ENCODE measurements at regions not wholly inside any gene's neighbourhood (a gene's known extent, or its start where the extent isn't known, plus 50 kb on each side); places are given as distances from the start of the nearest gene placed in this dataset.
A peak's percentile ranks its signal among the peaks of the same experiment; 100 is the strongest.

DNA sequence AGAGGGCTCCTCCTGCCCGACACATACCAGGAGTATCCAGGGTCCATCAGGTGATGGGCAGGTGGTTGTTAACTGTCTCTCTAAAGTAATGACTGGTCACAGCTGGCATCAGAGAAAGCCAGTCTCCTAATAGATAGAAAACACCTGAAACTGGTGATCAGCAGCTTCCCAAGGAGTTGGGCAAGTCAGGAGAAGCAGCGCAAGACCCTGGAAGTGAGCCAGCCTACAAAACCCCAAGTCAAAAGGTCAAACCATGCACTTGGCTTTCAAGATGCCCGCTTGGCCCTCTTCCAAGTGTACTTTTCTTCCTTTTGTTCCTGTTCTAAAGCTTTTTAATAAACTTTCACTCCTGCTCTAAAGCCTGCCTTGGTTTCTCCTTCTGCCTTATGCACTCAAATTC, 815.2 kb downstream of the DCDC2C start:
- no peak for DNase-seq

GRCh38 chr2:4522498-4523421, 819.4 kb downstream of the DCDC2C start:
- DNase-seq = no peak

GRCh38 chr2:4527416-4527815, 824.0 kb downstream of the DCDC2C start:
- DNase-seq = no peak

DNA sequence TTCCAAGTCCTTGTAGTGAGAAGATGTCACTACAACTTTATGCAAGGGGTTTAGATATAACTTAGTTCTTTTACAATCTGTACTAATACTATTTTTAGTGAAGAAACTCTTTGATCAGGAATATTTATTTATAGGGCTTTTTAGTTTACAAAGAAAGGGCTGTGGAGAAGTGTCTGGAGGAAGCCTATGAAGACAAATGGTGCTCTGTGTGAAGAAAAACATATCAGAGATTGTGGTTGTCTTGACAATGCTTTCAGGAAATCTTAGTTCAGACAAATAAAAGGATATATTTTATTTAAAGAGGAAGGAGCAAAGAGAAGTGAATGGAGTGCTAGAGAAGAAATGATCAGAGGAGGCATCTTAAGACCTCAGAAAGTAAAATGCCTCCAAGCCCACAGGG, 824.9 kb downstream of the DCDC2C start:
- DNase-seq = no peak

GRCh38 chr2:4528773-4529172, 825.4 kb downstream of the DCDC2C start:
- DNase-seq = no peak

DNA sequence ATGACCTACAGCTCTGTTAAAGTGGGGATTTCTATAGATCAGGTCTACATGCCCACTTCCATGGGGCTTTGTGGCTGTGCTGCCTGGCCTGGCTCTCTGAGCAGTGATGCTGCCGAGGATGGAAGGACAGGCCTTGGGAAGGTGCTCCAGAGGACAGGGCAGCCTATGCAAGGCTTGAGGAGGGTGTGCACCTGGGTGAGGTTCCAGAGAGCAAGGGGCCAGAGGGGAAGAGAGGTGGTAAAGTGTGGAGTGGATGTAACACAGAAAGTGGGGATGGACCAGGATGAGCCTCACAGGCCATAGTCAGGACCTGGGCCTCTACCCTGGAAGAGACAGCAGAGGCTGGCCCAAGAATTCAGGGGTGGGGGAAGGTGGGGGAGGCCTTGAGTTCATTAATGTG, 826.4 kb downstream of the DCDC2C start:
- DNase-seq = no peak

DNA sequence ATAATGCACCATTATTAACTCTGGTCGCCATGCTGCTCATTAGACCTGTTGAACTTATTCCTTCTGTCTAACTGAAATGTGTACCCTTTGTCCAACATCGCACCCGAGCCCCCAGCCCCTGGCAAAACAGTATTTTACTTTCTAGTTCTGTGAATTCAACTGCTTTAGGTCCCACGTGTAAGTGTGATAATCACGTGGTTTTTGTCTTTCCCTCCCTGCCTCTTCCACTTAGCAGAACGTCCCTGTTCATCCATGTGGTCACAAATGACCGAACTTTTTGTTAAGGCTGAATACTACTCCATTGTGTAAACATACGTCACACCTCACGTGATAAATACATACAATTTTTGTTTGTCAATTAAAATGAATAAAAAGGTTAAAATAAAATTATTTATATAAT, 826.9 kb downstream of the DCDC2C start:
- DNase-seq = no peak

DNA sequence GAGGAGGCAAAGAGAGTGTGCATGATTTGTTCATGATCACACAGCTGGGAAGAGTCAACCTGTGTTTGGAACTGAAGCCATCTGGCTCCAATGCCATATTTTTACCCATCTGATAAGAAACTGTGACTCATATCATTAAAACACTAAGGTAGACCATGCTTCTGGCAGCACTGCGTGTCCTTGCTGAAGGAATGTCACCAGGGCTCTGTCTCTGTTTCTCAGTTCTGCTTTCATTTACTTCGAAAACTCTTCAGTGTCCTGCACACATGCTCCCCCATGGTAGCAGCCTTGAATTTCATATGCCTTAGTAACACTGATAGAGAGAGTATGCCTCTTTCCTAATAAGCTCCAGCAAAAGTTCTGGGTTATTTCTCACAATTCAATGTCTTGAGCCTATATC, 830.4 kb downstream of the DCDC2C start:
- no peak for DNase-seq

DNA sequence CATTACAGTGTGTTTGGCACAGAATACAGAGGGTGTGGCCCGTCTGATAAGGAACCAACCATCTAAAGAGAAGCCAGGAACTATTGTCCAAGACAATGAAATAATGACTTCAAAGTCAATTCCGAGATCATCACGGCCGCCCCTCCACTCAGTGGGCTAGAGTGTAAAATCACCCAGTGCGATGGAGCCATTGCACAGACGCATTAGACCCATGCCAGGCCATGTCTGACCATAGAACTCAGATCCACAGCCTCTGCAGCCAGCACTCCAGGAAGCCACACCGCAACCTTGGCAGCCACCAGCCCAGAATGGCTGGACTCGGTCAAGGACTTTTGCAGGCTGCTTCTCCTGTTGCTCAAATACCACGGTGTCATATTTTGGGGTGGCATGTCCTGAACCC, 835.7 kb downstream of the DCDC2C start:
- DNase-seq = no peak

DNA sequence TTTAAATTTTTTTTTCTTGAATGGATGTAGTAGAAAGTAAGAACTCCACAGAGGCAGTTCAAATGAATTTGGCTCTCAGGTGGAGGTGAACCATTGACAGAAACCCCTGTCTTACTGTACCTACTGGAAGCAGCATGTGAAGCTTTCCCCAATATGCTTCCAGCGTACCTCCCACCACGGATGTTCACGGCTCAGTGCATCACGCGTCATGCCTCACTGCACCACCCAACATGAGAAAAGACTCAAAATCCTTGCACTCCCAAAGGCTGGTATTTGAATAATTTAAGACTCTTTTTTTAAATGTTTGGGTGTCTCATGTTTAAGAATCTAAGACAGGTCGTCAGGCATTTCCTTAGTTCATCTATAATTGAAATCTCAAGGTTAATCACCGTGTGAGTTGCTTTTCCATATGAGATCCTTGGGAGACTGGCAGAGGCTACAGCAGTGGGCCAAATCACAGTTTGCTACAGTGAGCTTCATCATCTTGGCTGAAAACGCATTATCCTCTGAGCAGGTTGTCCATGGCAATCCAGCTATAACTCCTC, 846.4 kb downstream of the DCDC2C start:
- no peak for DNase-seq

GRCh38 chr2:4551691-4552474, 848.5 kb downstream of the DCDC2C start:
- no peak for DNase-seq

GRCh38 chr2:4553241-4553640, 849.9 kb downstream of the DCDC2C start:
- no peak for DNase-seq

- DNase-seq = no peak
Observed at GRCh38 chr2:4556135-4556896, 852.9 kb downstream of the DCDC2C start.

- DNase-seq = no peak
Observed at GRCh38 chr2:4561196-4561595, 857.8 kb downstream of the DCDC2C start.

DNA sequence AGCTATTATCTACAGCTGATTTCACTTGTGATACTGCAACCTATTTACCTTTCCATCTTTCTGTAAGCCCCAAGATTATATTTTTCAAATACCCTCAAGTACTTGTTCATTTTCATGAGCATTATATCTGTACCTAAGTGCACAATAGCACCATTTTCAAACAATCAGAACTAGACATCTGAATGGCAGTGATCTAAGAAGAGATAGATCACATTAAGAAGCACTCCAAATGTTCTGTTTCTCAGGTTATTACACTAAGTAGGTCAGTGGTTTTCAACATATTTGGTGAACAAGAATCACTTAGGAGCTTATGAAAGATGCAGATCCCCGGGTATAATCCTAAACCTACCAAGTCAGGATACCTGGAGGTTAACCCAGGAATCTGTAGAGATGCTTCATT, 872.7 kb downstream of the DCDC2C start:
- DNase-seq = no peak

DNA sequence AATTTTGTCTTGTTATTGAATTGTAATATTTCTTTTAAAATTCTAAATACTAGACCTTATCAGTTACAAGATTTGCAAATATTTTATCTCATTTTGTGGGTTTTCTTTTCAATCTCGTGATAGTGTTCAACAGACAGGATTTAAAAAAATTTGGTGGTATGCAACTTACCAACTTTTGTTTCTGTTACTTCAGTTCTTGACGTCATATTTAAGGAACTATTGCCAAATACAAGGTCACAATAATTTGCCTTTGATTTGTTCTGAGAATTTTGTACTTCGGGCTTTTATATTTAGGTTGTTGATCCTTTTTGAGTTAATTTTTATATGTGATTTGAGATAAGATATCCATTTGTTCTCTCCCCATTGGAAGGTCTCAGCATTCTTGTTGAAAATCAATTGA, 876.6 kb downstream of the DCDC2C start:
- DNase-seq = no peak

- DNase-seq = no peak
Observed at GRCh38 chr2:4585057-4585635, 881.8 kb downstream of the DCDC2C start.

- DNase-seq = no peak
Observed at GRCh38 chr2:4588606-4589005, 885.2 kb downstream of the DCDC2C start.

DNA sequence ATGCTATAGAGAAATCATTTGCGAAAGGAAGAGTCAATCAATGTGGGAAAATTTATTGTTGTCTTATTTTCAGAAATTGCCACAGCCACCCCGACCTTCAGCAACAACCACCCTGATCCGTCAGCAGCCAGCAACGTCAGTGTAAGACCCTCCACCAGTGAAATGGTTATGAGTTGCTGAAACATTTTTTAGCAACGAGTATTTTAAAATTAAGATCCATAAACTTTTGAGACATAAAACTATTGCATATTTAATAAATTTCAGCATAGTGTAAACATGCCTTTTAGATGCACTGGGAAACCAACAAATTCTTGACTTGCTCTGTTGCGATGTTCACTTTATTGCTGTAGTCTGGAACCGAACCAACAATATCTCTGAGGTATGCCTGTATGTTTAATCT, 887.9 kb downstream of the DCDC2C start:
- DNase-seq = no peak

- no peak for DNase-seq
Observed at GRCh38 chr2:4597400-4597799, 894.0 kb downstream of the DCDC2C start.

GRCh38 chr2:4604767-4605166, 901.4 kb downstream of the DCDC2C start:
- DNase-seq = peak; percentile 20

- DNase-seq = peak; percentile 41
Observed at GRCh38 chr2:4618141-4618540, 914.8 kb downstream of the DCDC2C start.

Measured in DMS53 (cell line).